H9 (cell line): ENCODE measurements at regions not wholly inside any gene's neighbourhood (a gene's known extent, or its start where the extent isn't known, plus 50 kb on each side); places are given as distances from the start of the nearest gene placed in this dataset.

Source experiments
- DNase-seq: peaks from one replicate; pipeline ENCODE4 v3.0.0-alpha.2; 2017
- H2AFZ ChIP-seq: one replicate; pipeline ENCODE4 v1.6.1; 2013; ENCODE audit warnings: mild to moderate bottlenecking, low read length, control low read depth, moderate library complexity
- H2AK5ac ChIP-seq: 2 replicates; pipeline ENCODE4 v1.6.1; 2013; ENCODE audit warnings: low read length, control low read depth, mixed read lengths; ENCODE audit not compliant: insufficient read length
- H2BK120ac ChIP-seq: one replicate; pipeline ENCODE4 v1.6.1; 2013; ENCODE audit warnings: low read depth, mild to moderate bottlenecking, low read length, control low read depth, inconsistent platforms; ENCODE audit not compliant: poor library complexity, severe bottlenecking
- H2BK12ac ChIP-seq: 2 replicates; pipeline ENCODE4 v1.6.1; 2013; ENCODE audit warnings: low read length, control low read depth, mixed read lengths, low read depth; ENCODE audit not compliant: insufficient read length
- H2BK15ac ChIP-seq: 2 replicates; pipeline ENCODE4 v1.6.1; 2013; ENCODE audit warnings: low read depth, low read length, control low read depth
- H2BK20ac ChIP-seq: one replicate; pipeline ENCODE4 v1.6.1; 2013; ENCODE audit warnings: low read depth, mild to moderate bottlenecking, low read length, control low read depth, inconsistent platforms; ENCODE audit not compliant: poor library complexity, severe bottlenecking
- H2BK5ac ChIP-seq: 2 replicates; pipeline ENCODE4 v1.6.1; 2013; ENCODE audit warnings: low read length, control low read depth, mixed read lengths; ENCODE audit not compliant: insufficient read length
- H3K14ac ChIP-seq: 2 replicates; pipeline ENCODE4 v1.6.1; 2013; ENCODE audit warnings: low read length, control low read depth; ENCODE audit not compliant: insufficient read depth
- H3K18ac ChIP-seq: 2 replicates; pipeline ENCODE4 v1.6.1; 2013; ENCODE audit warnings: low read depth, mild to moderate bottlenecking, mixed read lengths, low read length, control low read depth; ENCODE audit not compliant: insufficient read length
- H3K23ac ChIP-seq: 2 replicates; pipeline ENCODE4 v1.6.1; 2013; ENCODE audit warnings: low read length, control low read depth, mixed read lengths, low read depth; ENCODE audit not compliant: insufficient read length
- H3K23me2 ChIP-seq: 2 replicates; pipeline ENCODE4 v1.6.1; 2013; ENCODE audit warnings: low read depth, mild to moderate bottlenecking, mixed read lengths, low read length, control low read depth; ENCODE audit not compliant: insufficient read length, poor library complexity, severe bottlenecking
- H3K27ac ChIP-seq: 2 replicates; pipeline ENCODE4 v1.5.1; 2013; ENCODE audit warnings: low read length, control low read depth, mixed read lengths, low read depth; ENCODE audit not compliant: insufficient read length
- H3K27me3 ChIP-seq: 2 replicates; pipeline ENCODE4 v1.6.1; 2013; ENCODE audit warnings: low read length, control low read depth, inconsistent platforms; ENCODE audit not compliant: insufficient read depth
- H3K4ac ChIP-seq: 2 replicates; pipeline ENCODE4 v1.6.1; 2013; ENCODE audit warnings: low read depth, mild to moderate bottlenecking, control low read depth, inconsistent platforms, low read length, moderate library complexity
- H3K4me1 ChIP-seq: 2 replicates; pipeline ENCODE4 v1.6.1; 2013; ENCODE audit warnings: low read length, control low read depth, inconsistent platforms; ENCODE audit not compliant: insufficient read depth
- H3K4me2 ChIP-seq: 2 replicates; pipeline ENCODE4 v1.6.1; 2013; ENCODE audit warnings: low read length, control low read depth, mixed read lengths; ENCODE audit not compliant: insufficient read length, insufficient read depth
- H3K56ac ChIP-seq: 2 replicates; pipeline ENCODE4 v1.6.1; 2013; ENCODE audit warnings: low read depth, mild to moderate bottlenecking, mixed read lengths, low read length, control low read depth; ENCODE audit not compliant: insufficient read length
- H3K79me1 ChIP-seq: 2 replicates; pipeline ENCODE4 v1.6.1; 2013; ENCODE audit warnings: low read depth, mild to moderate bottlenecking, moderate library complexity, low read length, control low read depth, inconsistent platforms; ENCODE audit not compliant: insufficient read depth, poor library complexity, severe bottlenecking
- H3K79me2 ChIP-seq: 2 replicates; pipeline ENCODE4 v1.6.1; 2013; ENCODE audit warnings: low read length, control low read depth, inconsistent platforms; ENCODE audit not compliant: insufficient read depth
- H3K9ac ChIP-seq: 2 replicates; pipeline ENCODE4 v1.6.1; 2013; ENCODE audit warnings: low read length, control low read depth, mixed read lengths; ENCODE audit not compliant: insufficient read length; ENCODE audit errors: extremely low read depth
- H3K9me3 ChIP-seq: one replicate; pipeline ENCODE4 v1.6.1; 2013; ENCODE audit warnings: low read depth, low read length, inconsistent platforms; ENCODE audit not compliant: control insufficient read depth
- H3T11ph ChIP-seq: one replicate; pipeline ENCODE4 v1.6.1; 2013; ENCODE audit warnings: mild to moderate bottlenecking, low read length, control low read depth, inconsistent platforms
- H4K20me1 ChIP-seq: one replicate; pipeline ENCODE4 v1.6.1; 2013; ENCODE audit not compliant: control insufficient read depth, insufficient read length, insufficient read depth
- H4K5ac ChIP-seq: 2 replicates; pipeline ENCODE4 v1.6.1; 2013; ENCODE audit warnings: low read depth, mild to moderate bottlenecking, mixed read lengths, low read length, control low read depth; ENCODE audit not compliant: insufficient read length
- H4K8ac ChIP-seq: replicated peaks from 2 replicates; pipeline ENCODE4 v1.6.1; 2013; ENCODE audit warnings: low read length, control low read depth, mixed read lengths, low read depth; ENCODE audit not compliant: insufficient read length
- H4K91ac ChIP-seq: 2 replicates; pipeline ENCODE4 v1.6.1; 2013; ENCODE audit warnings: low read depth, mild to moderate bottlenecking, moderate library complexity, mixed read lengths, low read length, control low read depth; ENCODE audit not compliant: insufficient read length
- H3K27ac Mint-ChIP-seq, 3 experiments: 2 replicates in 2 of 3; 3 replicates in 1 of 3; pipeline ENCODE4 v1.8.0; 2020 to 2021; ENCODE audit warnings: mixed read lengths in 3 of 3, mild to moderate bottlenecking in 1 of 3, moderate library complexity in 1 of 3
- H3K27me3 Mint-ChIP-seq: 2 replicates; pipeline ENCODE4 v1.8.0; 2021; ENCODE audit warnings: low read depth, mild to moderate bottlenecking, moderate library complexity, mixed read lengths
- H3K36me3 Mint-ChIP-seq, 3 experiments: 2 replicates in 2 of 3; 3 replicates in 1 of 3; pipeline ENCODE4 v1.8.0; 2020 to 2021; ENCODE audit warnings: low read depth in 3 of 3, mixed read lengths in 3 of 3; ENCODE audit not compliant: insufficient read depth in 1 of 3
- H3K4me1 Mint-ChIP-seq, 2 experiments: 2 replicates each; pipeline ENCODE4 v1.8.0; 2020; ENCODE audit warnings: mixed read lengths in 2 of 2
- H3K4me3 Mint-ChIP-seq, 2 experiments: 2 replicates in 1 of 2; 3 replicates in 1 of 2; pipeline ENCODE4 v1.8.0; 2020 to 2021; ENCODE audit warnings: mild to moderate bottlenecking in 2 of 2, mixed read lengths in 2 of 2, moderate library complexity in 1 of 2
- H3K9me3 Mint-ChIP-seq, 2 experiments: 2 replicates in 1 of 2; 3 replicates in 1 of 2; pipeline ENCODE4 v1.8.0; 2020; ENCODE audit warnings: mild to moderate bottlenecking in 2 of 2, mixed read lengths in 2 of 2, moderate library complexity in 1 of 2
- CTCF ChIP-seq: fragments of 200-600 bp; sonication (generic); conservative IDR thresholded peaks from 3 replicates; pipeline ENCODE4 v1.8.0; 2021; ENCODE audit warnings: antibody characterized with exemption, mild to moderate bottlenecking
- WGBS: extraction: QIAGEN DNeasy Blood & Tissue Kit; methylation state at CpG from one replicate; pipeline ENCODE4 v1.1.7; 2013; ENCODE audit warnings: missing lambda C conversion rate, low lambda C conversion rate, mixed read lengths; ENCODE audit not compliant: insufficient read length; ENCODE audit errors: extremely low coverage; 5-methylcytosine and 5-hydroxymethylcytosine counted together

- H2BK5ac ChIP-seq: no peak overlapping the region
- H3K9ac ChIP-seq: no peak overlapping the region
- H3K27ac ChIP-seq: no peak overlapping the region
- H4K5ac ChIP-seq: no peak overlapping the region
- DNase-seq: no peak
- no peaks in the 10 kb centered on the region for H3K9me3 Mint-ChIP-seq
- no peaks in the 10 kb centered on the region for H3K79me1 ChIP-seq
- H3K4me3 Mint-ChIP-seq: no peak overlapping the region
- H4K20me1 ChIP-seq: no peaks in the 10 kb centered on the region
- H3K18ac ChIP-seq: no peak overlapping the region
- no peak overlapping the region for H2BK12ac ChIP-seq
- no peak overlapping the region for H3K4me2 ChIP-seq
- no peak overlapping the region for H3K23ac ChIP-seq
- no peak overlapping the region for H2BK120ac ChIP-seq
- H3K4ac ChIP-seq: no peak overlapping the region
- no peak overlapping the region for H4K8ac ChIP-seq
- no peaks in the 10 kb centered on the region for H3K27me3 Mint-ChIP-seq
- no peak overlapping the region for H2BK15ac ChIP-seq
- H2BK20ac ChIP-seq: no peak overlapping the region
- WGBS: no CpG with 5 or more reads among the region's 3 CpGs
- no peak overlapping the region for H3K14ac ChIP-seq
- H3K27ac Mint-ChIP-seq: no peak overlapping the region
- no peak overlapping the region for H4K91ac ChIP-seq
- no peak for TF ChIP-seq CTCF
- peaks cover 0 to 4% of the 10 kb centered on the region in 2 experiments; a peak in 1 of 4 replicates for H3K4me1 Mint-ChIP-seq
- H3K79me2 ChIP-seq: no peaks in the 10 kb centered on the region
- no peaks in the 10 kb centered on the region for H3K9me3 ChIP-seq
- no peaks in the 10 kb centered on the region for H3K27me3 ChIP-seq
- H3T11ph ChIP-seq: no peak overlapping the region
- H3K36me3 Mint-ChIP-seq: no peaks in the 10 kb centered on the region
- no peak overlapping the region for H3K56ac ChIP-seq
- no peaks in the 10 kb centered on the region for H3K23me2 ChIP-seq
- H3K4me1 ChIP-seq: no peaks in the 10 kb centered on the region
- no peak overlapping the region for H2AK5ac ChIP-seq
- no peak overlapping the region for H2AFZ ChIP-seq
These were observed 689.3 kb upstream of the CCDC54 start for GRCh38 chr3:106687905-106688304.
